ENCODE measurements at regions not wholly inside any gene's neighbourhood (a gene's known extent, or its start where the extent isn't known, plus 50 kb on each side); places are given as distances from the start of the nearest gene placed in this dataset.

- TF ChIP-seq CTCF (IDR thresholded peaks at IDR 0.05) (no peak), POLR2A (IDR thresholded peaks at IDR 0.05) (no peak)
- no peak for DNase-seq
These were observed 233.0 kb downstream of the TFCP2L1 start for GRCh38 chr2:121052023-121052422.

GRCh38 chr2:121052521-121052920 is 232.5 kb downstream of the TFCP2L1 start:
- Histone ChIP-seq H3K4me1 (no peaks in the 10 kb centered on the region), H3K9me3 (no peaks in the 10 kb centered on the region), H3K4me3 (no peak overlapping the region), H3K36me3 (no peaks in the 10 kb centered on the region), H3K27me3 (no peaks in the 10 kb centered on the region), H3K27ac (no peak overlapping the region)
- DNase-seq = no peak
- TF ChIP-seq POLR2A (IDR thresholded peaks at IDR 0.05) (no peak), CTCF (IDR thresholded peaks at IDR 0.05) (no peak)

More at GRCh38 chr2:121052023-121052422, 233.0 kb downstream of the TFCP2L1 start:
- no peak overlapping the region for H3K27ac ChIP-seq
- H3K9me3 ChIP-seq = no peaks in the 10 kb centered on the region
- H3K4me3 ChIP-seq = no peak overlapping the region
- no peaks in the 10 kb centered on the region for H3K4me1 ChIP-seq
- H3K36me3 ChIP-seq = no peaks in the 10 kb centered on the region
- H3K27me3 ChIP-seq = no peaks in the 10 kb centered on the region

GRCh38 chr2:121055088-121055487 is 229.9 kb downstream of the TFCP2L1 start:
- H3K4me3 ChIP-seq = no peak overlapping the region
- H3K27me3 ChIP-seq = no peaks in the 10 kb centered on the region
- DNase-seq = no peak
- H3K4me1 ChIP-seq = no peaks in the 10 kb centered on the region
- TF ChIP-seq POLR2A (IDR thresholded peaks at IDR 0.05) (no peak), CTCF (IDR thresholded peaks at IDR 0.05) (no peak)
- no peak overlapping the region for H3K27ac ChIP-seq
- H3K9me3 ChIP-seq = no peaks in the 10 kb centered on the region
- H3K36me3 ChIP-seq = no peaks in the 10 kb centered on the region

- no peaks in the 10 kb centered on the region for H3K9me3 ChIP-seq
- H3K4me1 ChIP-seq = no peaks in the 10 kb centered on the region
- H3K27ac ChIP-seq = no peak overlapping the region
- TF ChIP-seq POLR2A (IDR thresholded peaks at IDR 0.05) (no peak), CTCF (IDR thresholded peaks at IDR 0.05) (no peak)
- H3K36me3 ChIP-seq = no peaks in the 10 kb centered on the region
- no peak overlapping the region for H3K4me3 ChIP-seq
- DNase-seq = no peak
- H3K27me3 ChIP-seq = no peaks in the 10 kb centered on the region
These were observed 229.5 kb downstream of the TFCP2L1 start for GRCh38 chr2:121055501-121055900.

- no peak for TF ChIP-seq CTCF (IDR thresholded peaks at IDR 0.05)
- TF ChIP-seq POLR2A (IDR thresholded peaks at IDR 0.05) = no peak
- H3K9me3 ChIP-seq = no peaks in the 10 kb centered on the region
- no peaks in the 10 kb centered on the region for H3K4me1 ChIP-seq
- H3K27me3 ChIP-seq = no peaks in the 10 kb centered on the region
- DNase-seq = no peak
- H3K27ac ChIP-seq = no peak overlapping the region
- H3K36me3 ChIP-seq = no peaks in the 10 kb centered on the region
- no peak overlapping the region for H3K4me3 ChIP-seq
These were observed 226.0 kb downstream of the TFCP2L1 start for GRCh38 chr2:121058852-121059558.
